Muscle of arm (tissue), 1 donor: ENCODE measurements at regions not wholly inside any gene's neighbourhood (a gene's known extent, or its start where the extent isn't known, plus 50 kb on each side); places are given as distances from the start of the nearest gene placed in this dataset.
"Not testable (repeated sequence)": the region's sequence is repeated elsewhere in the genome, so short reads cannot be mapped to it uniquely, and the experiment has no call there.

Source experiments
- DNase-seq: peaks from one replicate; pipeline ENCODE4 v3.0.0-alpha.2; 2013

DNA sequence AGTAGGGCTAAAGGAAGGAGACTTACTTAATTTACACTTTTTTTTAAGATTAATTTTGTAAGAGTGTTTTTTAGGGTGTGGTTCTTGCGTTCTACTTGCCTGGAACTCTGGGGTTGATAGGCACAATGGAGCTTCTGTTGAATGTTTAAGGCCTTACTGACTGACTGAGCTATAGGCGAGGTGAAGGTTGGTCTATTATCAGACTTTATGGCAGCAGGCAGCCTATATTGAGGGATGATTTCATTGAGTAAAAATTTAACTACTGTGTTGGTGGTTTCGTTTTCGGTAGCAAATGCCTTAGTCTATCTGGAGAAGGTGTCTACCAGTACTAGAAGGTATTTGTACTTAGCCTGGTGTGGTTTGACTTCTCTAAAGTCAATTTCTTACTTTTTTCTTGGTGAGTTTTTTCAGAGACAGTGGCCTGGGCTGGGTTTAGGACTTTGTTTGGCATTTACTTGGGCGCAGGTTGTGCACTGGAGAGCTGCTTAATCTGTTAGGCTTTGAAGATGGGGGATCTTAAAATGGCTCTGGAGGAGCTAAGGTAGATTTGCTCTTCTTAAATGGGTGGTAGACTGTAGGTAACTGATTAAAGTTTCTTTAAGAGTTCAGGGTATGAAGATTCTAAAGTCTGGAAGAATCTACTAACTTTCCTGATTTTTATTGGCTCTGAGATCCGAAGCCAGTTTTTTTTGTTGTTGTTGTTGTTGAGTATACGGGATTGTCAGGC lies 164.5 kb upstream of the CCZ1B start:
- DNase-seq: not testable (repeated sequence)

DNA sequence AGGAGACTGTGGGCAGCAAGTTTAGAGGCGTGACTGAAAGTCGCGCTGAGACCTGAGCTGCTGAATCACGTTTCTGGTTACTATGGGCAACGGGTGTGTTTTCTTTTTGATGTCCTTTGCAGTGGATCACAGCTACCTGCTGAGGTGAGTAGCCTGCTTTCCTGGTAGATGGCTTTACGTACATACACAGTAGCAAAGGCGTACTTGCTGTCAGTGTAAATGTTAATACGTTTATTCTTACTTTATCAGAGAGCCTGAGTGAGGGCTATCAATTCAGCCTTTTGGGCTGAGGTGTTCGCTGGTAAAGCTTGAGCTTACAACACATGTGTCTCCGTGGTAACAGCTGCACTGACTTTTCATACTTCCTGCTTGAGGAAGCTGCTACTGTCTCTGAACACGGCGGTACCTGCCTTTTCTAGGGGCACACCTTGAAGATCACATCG lies 165.1 kb upstream of the CCZ1B start:
- not testable (repeated sequence) for DNase-seq

- not testable (repeated sequence) for DNase-seq
Measured at GRCh38 chr7:6991686-6992085, 165.6 kb upstream of the CCZ1B start.

DNA sequence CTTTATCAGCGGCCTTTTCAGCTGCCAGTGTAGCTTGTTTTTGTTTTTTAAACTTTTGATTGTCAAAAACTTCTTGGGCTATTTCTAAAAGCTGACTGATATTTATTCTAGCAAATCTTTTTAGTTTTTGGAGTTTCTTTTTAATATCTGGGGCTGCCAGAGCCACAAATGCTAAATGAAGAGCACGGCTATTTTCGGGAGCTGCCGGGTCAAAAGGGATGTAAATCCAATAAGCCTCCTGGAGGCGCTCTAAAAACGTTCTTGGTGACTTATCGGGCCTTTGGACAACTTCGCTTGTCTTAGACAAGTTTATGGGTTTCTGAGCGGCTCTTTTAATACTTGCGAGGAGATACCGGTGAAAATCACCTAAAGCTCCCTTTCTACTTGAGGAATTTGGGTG lies 166.1 kb upstream of the CCZ1B start:
- not testable (repeated sequence) for DNase-seq

DNA sequence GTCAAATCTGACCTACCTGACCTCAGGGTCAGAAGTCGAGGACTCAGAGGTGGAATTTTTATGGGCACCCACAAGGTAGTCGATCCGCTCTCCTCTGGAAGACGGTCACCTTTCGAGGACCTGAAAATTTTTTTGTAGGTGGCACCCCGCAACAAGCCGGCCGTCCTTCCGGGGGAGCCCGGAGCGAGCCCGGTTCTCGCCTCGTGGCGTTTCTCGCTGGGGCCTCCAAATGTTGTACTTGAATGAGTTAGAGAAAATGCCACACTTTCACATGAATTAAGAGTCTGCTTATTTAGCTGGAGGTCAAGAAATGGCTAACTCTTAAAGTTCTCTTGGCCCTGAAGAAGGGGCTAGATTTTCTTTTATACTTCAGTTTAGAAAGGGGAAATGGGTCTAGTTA lies 169.0 kb upstream of the CCZ1B start:
- not testable (repeated sequence) for DNase-seq

GRCh38 chr7:6995493-6996289 lies 169.6 kb upstream of the CCZ1B start:
- DNase-seq: not testable (repeated sequence)

DNA sequence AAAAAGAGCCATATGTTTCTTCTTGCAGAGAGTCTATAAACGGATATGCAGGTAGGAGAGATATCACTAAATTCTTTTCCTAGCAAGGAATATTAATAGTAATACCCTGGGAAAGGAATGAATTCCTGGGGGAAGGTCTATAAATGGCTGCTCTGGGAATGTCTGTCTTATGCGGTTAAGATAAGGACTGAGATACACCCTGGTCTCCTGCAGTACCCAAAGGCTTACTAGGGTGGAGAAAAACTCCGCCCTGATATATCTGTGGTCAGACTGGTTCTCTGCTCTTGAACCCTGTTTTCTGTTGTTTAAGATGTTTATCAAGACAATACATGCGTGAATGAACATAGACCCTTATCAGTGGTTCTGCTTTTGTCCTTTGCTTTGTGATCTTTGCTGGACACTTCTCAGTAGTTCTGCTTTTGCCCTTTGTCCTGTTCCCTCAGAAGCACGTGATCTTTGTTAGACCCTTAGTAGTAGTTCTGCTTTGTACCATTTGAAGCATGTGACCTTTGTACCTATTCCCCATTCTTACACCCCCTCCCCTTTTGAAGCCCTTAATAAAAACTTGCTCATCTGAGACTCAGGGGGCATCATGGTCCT lies 173.1 kb upstream of the CCZ1B start:
- not testable (repeated sequence) for DNase-seq

DNA sequence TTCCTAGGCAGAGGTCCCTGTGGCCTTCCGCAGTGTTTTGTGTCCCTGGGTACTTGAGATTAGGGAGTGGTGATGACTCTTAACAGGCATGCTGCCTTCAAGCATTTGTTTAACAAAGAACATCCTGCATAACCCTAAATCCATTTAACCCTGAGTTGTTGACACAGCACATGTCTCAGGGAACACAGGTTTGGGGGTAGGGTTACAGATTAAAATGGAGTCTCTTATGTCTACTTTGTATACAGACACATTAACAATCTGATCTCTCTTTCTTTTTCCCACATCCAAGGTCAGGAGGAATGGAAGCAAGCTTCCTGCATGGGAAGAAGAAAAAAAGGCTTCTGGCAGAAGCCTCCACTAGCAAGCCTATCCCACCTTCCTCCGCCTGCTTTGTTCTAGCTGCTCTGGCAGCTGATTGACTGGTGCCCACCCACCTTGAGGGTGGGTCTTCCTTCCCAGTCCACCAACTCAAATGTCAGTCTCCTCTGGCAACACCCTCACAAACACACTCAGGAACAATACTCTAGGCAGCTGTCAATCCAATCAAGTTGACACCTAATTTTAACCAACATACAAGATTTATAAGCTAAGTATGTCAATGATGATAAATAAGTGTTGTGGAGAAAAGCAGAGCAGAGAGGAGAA lies 176.5 kb upstream of the CCZ1B start:
- DNase-seq: no peak

- no peak for DNase-seq
Measured at GRCh38 chr7:7005303-7005702, 177.0 kb upstream of the C1GALT1 start.

- DNase-seq: not testable (repeated sequence)
Measured at GRCh38 chr7:7005949-7006348, 176.4 kb upstream of the C1GALT1 start.

DNA sequence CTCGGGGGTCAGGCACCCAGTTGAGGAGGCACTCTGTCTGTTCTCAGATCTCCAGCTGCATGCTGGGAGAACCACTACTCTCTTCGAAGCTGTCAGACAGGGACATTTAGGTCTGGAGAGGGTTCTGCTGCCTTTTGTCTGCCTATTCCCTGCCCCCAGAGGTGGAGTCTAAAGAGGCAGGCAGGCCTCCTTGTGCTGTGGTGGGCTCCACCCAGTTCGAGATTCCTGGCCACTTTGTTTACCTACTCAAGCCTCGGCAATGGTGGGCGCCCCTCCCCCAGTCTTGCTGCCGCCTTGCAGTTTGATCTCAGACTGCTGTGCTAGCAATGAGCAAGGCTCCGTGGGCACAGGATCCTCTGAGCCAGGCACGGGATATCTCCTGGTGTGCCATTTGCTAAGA lies 171.1 kb upstream of the C1GALT1 start:
- DNase-seq: not testable (repeated sequence)

- DNase-seq: not testable (repeated sequence)
Measured at GRCh38 chr7:7011751-7012150, 170.6 kb upstream of the C1GALT1 start.

DNA sequence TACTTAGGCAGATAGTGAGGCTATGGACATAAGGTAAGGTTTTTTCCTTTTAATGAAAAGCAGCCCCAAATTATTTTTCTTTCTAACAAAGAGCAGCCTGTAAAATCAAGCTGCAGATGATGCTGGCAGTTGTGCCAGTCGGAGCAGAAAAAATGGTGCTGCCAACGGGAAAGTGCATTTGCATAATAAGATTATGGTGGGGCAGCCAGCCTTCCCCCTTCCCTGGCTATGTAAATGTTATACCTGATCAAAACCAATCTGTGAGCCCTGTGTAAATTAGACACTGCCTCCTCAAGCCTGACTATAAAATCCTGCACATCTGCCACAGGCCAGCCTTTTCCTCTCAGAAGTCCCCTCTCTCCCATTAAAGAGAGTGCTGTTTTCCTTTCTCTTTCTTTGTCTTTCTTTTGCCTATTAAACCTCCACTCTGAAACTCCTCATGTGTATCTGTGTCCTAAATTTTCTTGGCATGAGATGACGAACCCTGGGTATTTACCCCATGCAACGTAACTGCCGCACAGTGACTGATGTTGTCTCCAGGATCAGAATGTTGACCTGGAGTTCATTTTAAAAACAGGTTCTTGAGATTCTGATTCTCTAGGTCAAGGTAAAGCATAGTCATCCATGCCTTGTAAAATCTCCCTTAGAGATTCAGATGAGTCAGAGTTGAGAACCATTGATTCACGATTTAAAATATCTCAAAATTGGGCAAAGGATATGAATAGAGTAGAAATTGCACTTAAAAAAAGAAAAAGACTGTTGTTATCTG lies 167.3 kb upstream of the C1GALT1 start:
- no peak for DNase-seq

- DNase-seq: no peak
Measured at GRCh38 chr7:7017707-7018280, 164.6 kb upstream of the C1GALT1 start.

DNA sequence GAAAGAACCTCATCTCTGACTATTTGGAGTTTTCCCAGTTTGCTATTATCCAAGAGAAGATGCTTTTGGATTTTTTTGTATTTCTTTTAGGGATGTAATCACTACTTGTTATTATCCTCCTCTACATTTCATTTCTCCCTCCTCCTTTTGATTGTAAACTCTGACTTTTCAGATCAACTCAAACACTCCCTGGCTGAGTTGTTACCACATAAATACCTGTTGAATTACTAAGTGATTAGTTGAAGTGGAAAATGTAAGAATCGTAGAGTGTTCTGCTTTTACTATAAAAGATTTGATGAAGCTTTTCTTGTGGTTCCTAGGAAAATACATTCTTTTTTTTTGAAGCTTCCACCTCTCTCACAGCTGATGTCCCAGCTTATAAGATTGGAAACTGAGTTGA lies 164.1 kb upstream of the C1GALT1 start:
- no peak for DNase-seq

DNA sequence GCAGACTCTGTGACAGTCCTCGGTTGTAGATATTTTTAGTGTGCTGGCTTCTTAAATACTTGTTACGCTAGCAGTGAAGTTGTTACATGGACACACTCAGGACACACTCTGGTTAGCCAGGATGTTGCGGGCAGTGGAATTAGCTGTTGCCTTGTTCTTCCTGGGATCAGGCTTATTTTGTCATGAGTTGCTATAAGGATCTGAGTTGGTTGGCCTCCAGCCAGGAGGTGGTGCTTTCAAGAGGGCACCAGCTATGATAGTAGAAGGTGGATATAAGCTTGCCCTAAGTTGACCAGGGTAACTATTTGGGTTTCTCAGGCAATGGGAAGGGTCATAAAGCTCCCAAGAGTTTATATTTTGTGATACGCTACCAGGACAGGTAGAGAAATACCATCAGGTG lies 150.1 kb upstream of the C1GALT1 start:
- no peak for DNase-seq

- DNase-seq: no peak
Measured at GRCh38 chr7:7035851-7036250, 146.5 kb upstream of the C1GALT1 start.

- not testable (repeated sequence) for DNase-seq
Measured at GRCh38 chr7:7042286-7042893, 140.0 kb upstream of the C1GALT1 start.

DNA sequence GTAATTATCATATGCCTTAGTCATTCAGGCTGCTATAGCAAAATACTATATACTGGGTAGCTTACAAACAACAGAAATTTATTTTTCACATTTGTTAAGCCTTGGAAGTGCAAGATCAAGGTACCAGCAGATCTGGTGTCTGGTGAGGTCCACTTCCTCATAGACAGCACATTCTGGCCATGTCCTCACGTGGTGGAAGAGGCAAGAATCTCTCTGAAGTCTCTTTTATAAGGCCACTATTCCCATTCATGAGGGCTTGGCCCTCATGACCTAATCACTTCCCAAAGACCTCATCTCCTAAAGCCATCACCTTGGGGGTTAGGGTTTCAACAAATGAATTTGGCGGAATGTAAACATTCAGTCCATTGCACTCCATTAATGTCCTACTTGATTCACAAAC lies 137.5 kb upstream of the C1GALT1 start:
- DNase-seq: no peak

DNA sequence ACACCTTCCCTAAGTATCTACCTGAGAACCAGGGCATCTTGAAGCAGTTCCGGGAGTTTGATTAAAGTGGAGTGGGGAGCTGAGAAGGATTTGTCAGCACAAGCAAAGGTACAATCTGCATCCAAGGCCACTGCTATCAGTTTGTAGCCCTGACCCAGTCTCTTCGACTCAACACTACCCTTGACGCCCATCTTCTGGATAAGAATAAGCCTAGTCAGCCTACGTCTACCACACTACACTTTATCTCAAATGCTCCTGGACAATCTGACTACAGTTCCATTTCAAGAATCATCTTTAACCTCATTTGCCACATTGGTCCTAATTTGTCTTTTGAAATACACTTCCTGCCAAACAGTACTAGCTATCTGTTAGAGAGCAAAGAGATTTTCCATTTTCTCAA lies 134.1 kb upstream of the C1GALT1 start:
- no peak for DNase-seq
